HS-5 (cell line): ENCODE measurements at regions not wholly inside any gene's neighbourhood (a gene's known extent, or its start where the extent isn't known, plus 50 kb on each side); places are given as distances from the start of the nearest gene placed in this dataset.
"Not testable (repeated sequence)": the region's sequence is repeated elsewhere in the genome, so short reads cannot be mapped to it uniquely, and the experiment has no call there.

ENCODE experiments used
- DNase-seq: peaks from one replicate; pipeline ENCODE4 v3.0.0-alpha.2; 2012; ENCODE audit warnings: low read depth

GRCh38 chr22:25419247-25420113, 145.0 kb upstream of the GRK3 start:
- DNase-seq: no peak

GRCh38 chr22:25420114-25420441, 144.4 kb upstream of the GRK3 start:
- DNase-seq: not testable (repeated sequence)

- DNase-seq: no peak
Measured at GRCh38 chr22:25420471-25420924, 144.0 kb upstream of the GRK3 start.

- DNase-seq: no peak
Measured at GRCh38 chr22:25420925-25421904, 143.3 kb upstream of the GRK3 start.

- DNase-seq: not testable (repeated sequence)
Measured at GRCh38 chr22:25426530-25427308, 137.8 kb upstream of the GRK3 start.

GRCh38 chr22:25431637-25432342, 132.7 kb upstream of the GRK3 start:
- not testable (repeated sequence) for DNase-seq

GRCh38 chr22:25433381-25433970, 131.0 kb upstream of the GRK3 start:
- DNase-seq: not testable (repeated sequence)

GRCh38 chr22:25437414-25438160, 126.9 kb upstream of the GRK3 start:
- no peak for DNase-seq

- DNase-seq: no peak
Measured at GRCh38 chr22:25447067-25447685, 117.3 kb upstream of the GRK3 start.

- peak; percentile 68 for DNase-seq
Measured at GRCh38 chr22:25447686-25448434, 116.6 kb upstream of the GRK3 start.

- peak; percentile 4 for DNase-seq
Measured at GRCh38 chr22:25448435-25449051, 115.9 kb upstream of the GRK3 start.

GRCh38 chr22:25449781-25450317, 114.6 kb upstream of the GRK3 start:
- no peak for DNase-seq

GRCh38 chr22:25451480-25452114, 112.9 kb upstream of the GRK3 start:
- DNase-seq: no peak

- DNase-seq: no peak
Measured at GRCh38 chr22:25452116-25452700, 112.3 kb upstream of the GRK3 start.

GRCh38 chr22:25453058-25453457, 111.4 kb upstream of the GRK3 start:
- no peak for DNase-seq

GRCh38 chr22:25453557-25453956, 110.9 kb upstream of the GRK3 start:
- no peak for DNase-seq

- not testable (repeated sequence) for DNase-seq
Measured at GRCh38 chr22:25456300-25457043, 108.0 kb upstream of the GRK3 start.
